Esophagus (tissue), 2 donors: ENCODE measurements at regions not wholly inside any gene's neighbourhood (a gene's known extent, or its start where the extent isn't known, plus 50 kb on each side); places are given as distances from the start of the nearest gene placed in this dataset.

Experiments used
- H3K27ac ChIP-seq, 2 donors: one replicate each; pipeline ENCODE4 v1.5.1; 2013; ENCODE audit warnings: low read depth in 2 of 2, mild to moderate bottlenecking in 2 of 2, inconsistent platforms in 1 of 2, low read length in 1 of 2, moderate library complexity in 1 of 2
- H3K27me3 ChIP-seq, 2 donors: one replicate each; pipeline ENCODE4 v1.6.1; 2013; ENCODE audit warnings: low read length in 2 of 2, control low read depth in 1 of 2, mild to moderate bottlenecking in 1 of 2; ENCODE audit not compliant: insufficient read depth in 2 of 2, control insufficient read depth in 1 of 2
- H3K36me3 ChIP-seq, 2 donors: one replicate each; pipeline ENCODE4 v1.6.1; 2013; ENCODE audit warnings: low read length in 1 of 2; ENCODE audit not compliant: control insufficient read depth in 2 of 2, insufficient read depth in 2 of 2
- H3K4me1 ChIP-seq, 2 donors: one replicate each; pipeline ENCODE4 v1.6.1; 2013; ENCODE audit warnings: low read length in 1 of 2; ENCODE audit not compliant: control insufficient read depth in 2 of 2, insufficient read depth in 2 of 2
- H3K4me3 ChIP-seq, 2 donors: one replicate each; pipeline ENCODE4 v1.5.1; 2013; ENCODE audit warnings: low read length in 2 of 2, mild to moderate bottlenecking in 2 of 2, low read depth in 1 of 2, moderate library complexity in 1 of 2
- H3K9me3 ChIP-seq, 2 donors: one replicate each; pipeline ENCODE4 v1.6.1; 2013; ENCODE audit warnings: mild to moderate bottlenecking in 2 of 2, low read depth in 1 of 2, low read length in 1 of 2, moderate library complexity in 1 of 2; ENCODE audit not compliant: control insufficient read depth in 2 of 2, insufficient read depth in 1 of 2
- WGBS, 2 donors: extraction: QIAGEN DNeasy Blood & Tissue Kit; methylation state at CpG; one replicate each; pipeline ENCODE4 v1.1.7; 2013; 5-methylcytosine and 5-hydroxymethylcytosine counted together
- donor health status: healthy with polysubstance abuse.
- donor health status: Bipolar disorder and iron deficiency.

- H3K27ac ChIP-seq, result no peak overlapping the region
- 82 to 85% methylated on average over 3 of the region's 3 CpGs for WGBS, 2 donors
- H3K27me3 ChIP-seq, result no peaks in the 10 kb centered on the region
- H3K9me3 ChIP-seq, result no peaks in the 10 kb centered on the region
- H3K36me3 ChIP-seq, result no peaks in the 10 kb centered on the region
- no peaks in the 10 kb centered on the region for H3K4me1 ChIP-seq
- H3K4me3 ChIP-seq, result no peak overlapping the region
Measured at GRCh38 chr7:115233809-115234208, 311.9 kb downstream of the MDFIC start.

- Histone ChIP-seq H3K27me3 (no peaks in the 10 kb centered on the region), H3K9me3 (no peaks in the 10 kb centered on the region)
Measured at GRCh38 chr7:115232041-115232440, 310.1 kb downstream of the MDFIC start.

GRCh38 chr7:115230882-115231571 is 309.1 kb downstream of the MDFIC start:
- no peaks in the 10 kb centered on the region for H3K9me3 ChIP-seq
- H3K27ac ChIP-seq, result peak overlapping the region in 1 of 2 donors; percentile 56
- no peaks in the 10 kb centered on the region for H3K36me3 ChIP-seq
- no peaks in the 10 kb centered on the region for H3K4me1 ChIP-seq
- WGBS, 2 donors, result 12 to 13% methylated on average over 1 of the region's 1 CpG
- H3K4me3 ChIP-seq, result no peak overlapping the region
- no peaks in the 10 kb centered on the region for H3K27me3 ChIP-seq

More at GRCh38 chr7:115232041-115232440, 310.1 kb downstream of the MDFIC start:
- no peaks in the 10 kb centered on the region for H3K36me3 ChIP-seq
- no peaks in the 10 kb centered on the region for H3K4me1 ChIP-seq
- no peak overlapping the region for H3K4me3 ChIP-seq
- 59 to 64% methylated on average over 3 of the region's 3 CpGs for WGBS, 2 donors
- no peak overlapping the region for H3K27ac ChIP-seq

DNA sequence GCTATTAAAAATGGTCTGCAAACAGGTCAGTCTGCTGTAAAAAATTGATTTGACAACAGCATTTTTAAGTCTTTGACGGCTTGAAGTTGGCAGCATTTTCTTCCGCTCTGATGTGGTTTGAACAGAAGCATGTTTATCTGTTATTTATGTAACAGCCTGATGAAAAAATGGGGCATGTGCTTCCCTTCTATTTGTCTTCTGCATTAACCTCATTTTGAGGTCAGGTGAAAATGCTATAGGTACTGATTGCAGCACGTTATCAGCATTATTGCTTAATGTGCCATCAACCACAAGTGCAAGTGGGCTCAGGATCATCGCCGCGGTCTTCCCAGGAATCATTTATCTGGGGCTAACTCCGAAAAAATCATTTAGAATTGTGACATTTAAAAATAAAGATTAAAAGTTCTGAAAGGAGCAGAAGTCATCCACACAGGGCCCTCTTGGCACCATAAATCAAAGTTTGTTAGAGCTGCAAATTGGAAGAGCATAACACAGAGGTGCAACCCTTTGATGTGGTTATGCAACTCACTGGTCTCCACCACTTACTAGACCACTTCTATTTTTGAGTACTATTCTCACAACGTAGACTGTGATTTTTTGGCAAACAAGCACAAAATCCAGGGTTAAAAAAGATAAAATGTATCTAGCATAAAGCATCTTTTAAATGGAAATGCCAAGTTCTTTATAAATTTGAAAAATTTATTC is 307.7 kb downstream of the MDFIC start:
- Histone ChIP-seq H3K27me3 (no peaks in the 10 kb centered on the region), H3K27ac (no peak overlapping the region), H3K4me1 (no peaks in the 10 kb centered on the region), H3K36me3 (no peaks in the 10 kb centered on the region), H3K4me3 (no peak overlapping the region), H3K9me3 (no peaks in the 10 kb centered on the region)
- WGBS, 2 donors, result 50 to 56% methylated on average over 8 of the region's 8 CpGs

DNA sequence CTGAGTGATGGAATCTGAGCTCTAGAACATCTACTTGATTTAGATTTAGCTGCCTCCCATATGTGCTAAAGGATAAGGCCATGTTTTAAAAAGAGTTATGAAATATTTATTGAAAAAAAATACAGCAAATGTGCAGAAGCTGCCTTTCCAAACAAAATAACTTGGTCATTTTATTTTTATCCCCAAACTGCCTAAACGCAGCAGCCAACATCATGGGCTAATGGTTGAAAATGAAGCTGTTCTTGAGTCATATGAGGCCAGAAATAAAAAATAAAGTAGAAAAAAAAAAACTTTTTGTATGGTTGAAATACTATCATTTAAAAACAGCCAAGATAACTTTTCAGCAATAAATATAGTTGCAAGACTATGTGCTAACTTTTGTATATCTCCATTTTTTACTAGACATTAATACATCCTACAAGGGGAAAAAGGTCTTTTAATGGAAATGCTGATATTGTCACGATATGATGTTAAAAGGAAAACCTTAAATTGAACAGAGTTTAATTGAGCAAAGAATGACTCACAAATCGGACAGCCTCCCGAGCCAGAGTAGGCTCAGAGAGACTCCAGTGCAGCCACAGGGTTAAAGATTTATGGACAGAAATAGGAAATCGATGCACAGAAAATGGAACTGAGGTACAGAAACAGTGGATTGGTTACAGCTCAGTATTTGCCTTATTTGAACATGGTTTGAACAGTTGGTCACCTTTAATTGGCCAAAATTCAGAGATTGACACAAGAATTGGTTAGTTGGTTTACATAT is 305.8 kb downstream of the MDFIC start:
- Histone ChIP-seq H3K4me3 (no peak overlapping the region), H3K36me3 (no peaks in the 10 kb centered on the region), H3K27ac (no peak overlapping the region), H3K27me3 (no peaks in the 10 kb centered on the region), H3K4me1 (no peaks in the 10 kb centered on the region), H3K9me3 (no peaks in the 10 kb centered on the region)
- 83 to 85% methylated on average over 5 of the region's 5 CpGs for WGBS, 2 donors

- Histone ChIP-seq H3K27me3 (no peaks in the 10 kb centered on the region), H3K9me3 (no peaks in the 10 kb centered on the region), H3K4me3 (no peak overlapping the region), H3K27ac (no peak overlapping the region), H3K4me1 (no peaks in the 10 kb centered on the region), H3K36me3 (no peaks in the 10 kb centered on the region)
- WGBS, 2 donors, result 41 to 44% methylated on average over 1 of the region's 1 CpG
Measured at GRCh38 chr7:115226410-115226809, 304.5 kb downstream of the MDFIC start.

- no peaks in the 10 kb centered on the region for H3K27me3 ChIP-seq
- H3K36me3 ChIP-seq, result no peaks in the 10 kb centered on the region
- H3K4me3 ChIP-seq, result no peak overlapping the region
- WGBS, 2 donors, result 81 to 88% methylated on average over 6 of the region's 6 CpGs
- H3K4me1 ChIP-seq, result no peaks in the 10 kb centered on the region
- no peaks in the 10 kb centered on the region for H3K9me3 ChIP-seq
- H3K27ac ChIP-seq, result no peak overlapping the region
Measured at GRCh38 chr7:115224922-115225321, 303.0 kb downstream of the MDFIC start.

- no peak overlapping the region for H3K27ac ChIP-seq
- no peaks in the 10 kb centered on the region for H3K36me3 ChIP-seq
- WGBS, 2 donors, result 59 to 75% methylated on average over 1 of the region's 1 CpG
- no peaks in the 10 kb centered on the region for H3K4me1 ChIP-seq
- H3K9me3 ChIP-seq, result no peaks in the 10 kb centered on the region
- H3K4me3 ChIP-seq, result no peak overlapping the region
- no peaks in the 10 kb centered on the region for H3K27me3 ChIP-seq
Measured at GRCh38 chr7:115223959-115224358, 302.1 kb downstream of the MDFIC start.

DNA sequence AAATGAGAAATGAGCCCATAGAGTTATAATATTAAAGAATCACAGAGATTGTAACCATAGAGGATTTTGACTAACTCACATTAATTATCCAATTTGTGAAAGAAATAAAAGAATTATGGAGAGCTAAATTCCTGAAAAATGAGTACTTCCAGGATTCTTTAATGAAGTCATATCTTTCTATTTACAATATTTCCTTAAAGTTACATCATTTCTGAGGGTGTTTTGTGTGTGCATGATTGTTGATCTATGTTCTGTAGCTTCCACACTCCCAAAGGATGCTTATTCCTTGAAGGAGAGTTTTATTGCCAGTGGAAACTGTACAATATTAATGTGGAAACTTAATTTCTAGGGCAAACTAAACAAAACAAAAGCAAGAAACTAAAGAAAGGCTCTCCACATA is 299.6 kb downstream of the MDFIC start:
- Histone ChIP-seq H3K27me3 (no peaks in the 10 kb centered on the region), H3K4me3 (no peak overlapping the region), H3K9me3 (no peaks in the 10 kb centered on the region), H3K27ac (no peak overlapping the region), H3K36me3 (no peaks in the 10 kb centered on the region), H3K4me1 (no peaks in the 10 kb centered on the region)
